IMR-90 (cell line): ENCODE measurements at regions not wholly inside any gene's neighbourhood (a gene's known extent, or its start where the extent isn't known, plus 50 kb on each side); places are given as distances from the start of the nearest gene placed in this dataset.

Source experiments
- ATAC-seq: fragments of 200-7000 bp; cut with Tn5 transposase; 2 replicates; pipeline ENCODE4 v1.9.1; 2020; ENCODE audit warnings: low read depth, mild to moderate bottlenecking, moderate library complexity
- BruUV-seq: library from RNA; stranded (reverse); fragments of 400-500 nt; replicated peaks from 2 replicates; lab custom pipeline; 2021; lab: Mats Ljungman, UMichigan
- CTCF ChIA-PET: fragments of 300-600 bp; formaldehyde crosslinking; extraction: SDS; loops from one replicate; lab custom pipeline; 2021; ENCODE audit warnings: antibody characterized with exemption; lab: Yijun Ruan, JAX
- POLR2A ChIA-PET: fragments of 300-600 bp; sonication (Branson Sonifier 250); formaldehyde crosslinking; loops from one replicate; lab custom pipeline; 2022; ENCODE audit warnings: antibody characterized with exemption; ENCODE audit not compliant: unreplicated experiment; lab: Charles Lee
- DNase-seq: peaks from one replicate; pipeline ENCODE4 v3.0.0; 2013
- H2AFZ ChIP-seq: replicated peaks from 2 replicates; pipeline ENCODE3; 2013; ENCODE audit warnings: low read length, mild to moderate bottlenecking; ENCODE audit not compliant: poor library complexity
- H2AK5ac ChIP-seq: 2 replicates; pipeline ENCODE4 v1.6.1; 2013; ENCODE audit warnings: low read depth, low read length, inconsistent platforms
- H2AK9ac ChIP-seq: replicated peaks from 2 replicates; pipeline ENCODE3; 2013; ENCODE audit warnings: mild to moderate bottlenecking, low read depth, low read length, moderate library complexity; ENCODE audit not compliant: poor library complexity
- H2BK120ac ChIP-seq: 2 replicates; pipeline ENCODE4 v1.6.1; 2013; ENCODE audit warnings: low read depth, low read length, inconsistent platforms
- H2BK15ac ChIP-seq: 3 replicates; pipeline ENCODE4 v1.6.1; 2013; ENCODE audit warnings: low read depth, low read length, inconsistent platforms
- H2BK20ac ChIP-seq: 2 replicates; pipeline ENCODE4 v1.6.1; 2013; ENCODE audit warnings: low read depth, mild to moderate bottlenecking, inconsistent platforms, low read length, moderate library complexity
- H2BK5ac ChIP-seq: 2 replicates; pipeline ENCODE4 v1.6.1; 2013; ENCODE audit warnings: mild to moderate bottlenecking, low read depth, low read length, inconsistent platforms; ENCODE audit not compliant: poor library complexity, severe bottlenecking
- H3K14ac ChIP-seq: replicated peaks from 2 replicates; pipeline ENCODE4 v1.6.1; 2013; ENCODE audit warnings: low read depth, low read length, inconsistent platforms
- H3K18ac ChIP-seq: 2 replicates; pipeline ENCODE4 v1.6.1; 2013; ENCODE audit warnings: low read depth, low read length, control low read depth
- H3K23ac ChIP-seq: 2 replicates; pipeline ENCODE4 v1.6.1; 2013; ENCODE audit warnings: low read depth, low read length, inconsistent platforms
- H3K27ac ChIP-seq: 2 replicates; pipeline ENCODE4 v1.5.1; 2013; ENCODE audit warnings: mild to moderate bottlenecking, control low read depth, low read length; ENCODE audit not compliant: insufficient read depth
- H3K27me3 ChIP-seq: 2 replicates; pipeline ENCODE4 v1.6.1; 2013; ENCODE audit warnings: low read length; ENCODE audit not compliant: control insufficient read depth, insufficient read depth
- H3K36me3 ChIP-seq: 2 replicates; pipeline ENCODE4 v1.6.1; 2013; ENCODE audit warnings: low read length, mixed read lengths; ENCODE audit not compliant: control insufficient read depth, insufficient read depth
- H3K4ac ChIP-seq: 2 replicates; pipeline ENCODE4 v1.6.1; 2013; ENCODE audit warnings: low read depth, low read length, inconsistent platforms
- H3K4me1 ChIP-seq: 2 replicates; pipeline ENCODE4 v1.6.1; 2013; ENCODE audit warnings: low read length, mixed read lengths; ENCODE audit not compliant: control insufficient read depth, insufficient read depth
- H3K4me2 ChIP-seq: 2 replicates; pipeline ENCODE4 v1.6.1; 2013; ENCODE audit warnings: low read depth, mild to moderate bottlenecking, control low read depth, low read length, moderate library complexity
- H3K4me3 ChIP-seq: 2 replicates; pipeline ENCODE4 v1.5.1; 2013; ENCODE audit warnings: low read depth, mild to moderate bottlenecking, control low read depth, low read length, moderate library complexity; ENCODE audit not compliant: insufficient read depth
- H3K56ac ChIP-seq: 2 replicates; pipeline ENCODE4 v1.6.1; 2013; ENCODE audit warnings: low read length, inconsistent platforms; ENCODE audit not compliant: insufficient read depth; ENCODE audit errors: extremely low read depth
- H3K79me1 ChIP-seq, 2 experiments: 2 replicates each; pipeline ENCODE4 v1.6.1; 2013; ENCODE audit warnings: low read length in 2 of 2, inconsistent platforms in 1 of 2, low read depth in 1 of 2
- H3K9ac ChIP-seq: 2 replicates; pipeline ENCODE4 v1.6.1; 2013; ENCODE audit warnings: low read depth, low read length, control low read depth
- H3K9me1 ChIP-seq: 2 replicates; pipeline ENCODE4 v1.6.1; 2013; ENCODE audit warnings: low read length, inconsistent platforms; ENCODE audit not compliant: insufficient read depth
- H3K9me3 ChIP-seq: 2 replicates; pipeline ENCODE4 v1.6.1; 2013; ENCODE audit warnings: low read length; ENCODE audit not compliant: control insufficient read depth, insufficient read depth
- H4K20me1 ChIP-seq: 2 replicates; pipeline ENCODE4 v1.6.1; 2013; ENCODE audit warnings: low read length, inconsistent platforms; ENCODE audit not compliant: insufficient read depth
- H4K5ac ChIP-seq: 2 replicates; pipeline ENCODE4 v1.6.1; 2013; ENCODE audit warnings: mild to moderate bottlenecking, low read depth, low read length, control low read depth
- H4K8ac ChIP-seq, 2 experiments: 2 replicates each; pipeline ENCODE4 v1.6.1; 2013; ENCODE audit warnings: low read depth in 2 of 2, low read length in 2 of 2, control low read depth in 1 of 2, inconsistent platforms in 1 of 2
- H4K91ac ChIP-seq: 2 replicates; pipeline ENCODE4 v1.6.1; 2013; ENCODE audit warnings: low read depth, low read length, inconsistent platforms; ENCODE audit not compliant: insufficient read depth
- BHLHE40 ChIP-seq: fragments of 150-350 bp; IDR thresholded peaks from 2 replicates; pipeline ENCODE4 v1.6.1; 2016; ENCODE audit warnings: mild to moderate bottlenecking, low read depth, low read length
- CEBPB ChIP-seq: IDR thresholded peaks from 2 replicates; pipeline ENCODE4 v1.6.1; 2012; ENCODE audit warnings: low read depth, low read length, improper control_type of control experiment
- CHD1 ChIP-seq: IDR thresholded peaks from 2 replicates; pipeline ENCODE4 v1.6.1; 2012; ENCODE audit warnings: low read depth, low read length, improper control_type of control experiment
- CTCF ChIP-seq: conservative IDR thresholded peaks from 2 replicates; pipeline ENCODE4 v1.5.1; 2012; ENCODE audit warnings: mild to moderate bottlenecking, low read depth, low read length, improper control_type of control experiment
- ELK1 ChIP-seq: fragments of 150-350 bp; IDR thresholded peaks from 2 replicates; pipeline ENCODE4 v1.6.1; 2016; ENCODE audit warnings: low read depth, mild to moderate bottlenecking, low read length, moderate library complexity, borderline replicate concordance
- FOS ChIP-seq: fragments of 150-350 bp; IDR thresholded peaks from 2 replicates; pipeline ENCODE4 v1.6.1; 2016; ENCODE audit warnings: low read depth, low read length
- MAFK ChIP-seq: IDR thresholded peaks from 2 replicates; pipeline ENCODE4 v1.6.1; 2012; ENCODE audit warnings: low read depth, low read length, improper control_type of control experiment
- MAZ ChIP-seq: IDR thresholded peaks from 2 replicates; pipeline ENCODE4 v1.6.1; 2012; ENCODE audit warnings: low read depth, mild to moderate bottlenecking, low read length, improper control_type of control experiment, moderate library complexity, borderline replicate concordance
- MXI1 ChIP-seq: IDR thresholded peaks from 2 replicates; pipeline ENCODE4 v1.6.1; 2012; ENCODE audit warnings: low read depth, mild to moderate bottlenecking, low read length, moderate library complexity, borderline replicate concordance
- NFE2L2 ChIP-seq: fragments of 150-350 bp; IDR thresholded peaks from 2 replicates; pipeline ENCODE4 v1.6.1; 2016; ENCODE audit warnings: low read depth, mild to moderate bottlenecking, low read length
- POLR2A ChIP-seq: IDR thresholded peaks from 2 replicates; pipeline ENCODE4 v1.6.1; 2012; ENCODE audit warnings: mild to moderate bottlenecking, low read depth, low read length
- RCOR1 ChIP-seq: IDR thresholded peaks from 2 replicates; pipeline ENCODE4 v1.6.1; 2012; ENCODE audit warnings: mild to moderate bottlenecking, low read length, improper control_type of control experiment; ENCODE audit not compliant: insufficient replicate concordance
- SMC3 ChIP-seq: fragments of 150-350 bp; IDR thresholded peaks from 2 replicates; pipeline ENCODE4 v1.6.1; 2016; ENCODE audit warnings: low read depth, mild to moderate bottlenecking, antibody characterized with exemption, low read length, moderate library complexity
- USF2 ChIP-seq: fragments of 150-350 bp; IDR thresholded peaks from 2 replicates; pipeline ENCODE4 v1.6.1; 2017; ENCODE audit warnings: mild to moderate bottlenecking, antibody characterized with exemption, low read length, low read depth
- dilution Hi-C: fragments of 300-500 bp; cut with HindIII; formaldehyde crosslinking; loops from one replicate; pipeline ENCODE4 v1.14.3; 2018; ENCODE audit warnings: low sequenced_read_pairs; ENCODE audit not compliant: unreplicated experiment
- in situ Hi-C: fragments of 300-500 bp; cut with MboI; formaldehyde crosslinking; loops from 3 replicates; pipeline ENCODE4 v1.14.3; 2019; ENCODE audit warnings: low sequenced_read_pairs, inconsistent platforms, mixed read lengths
- intact Hi-C: fragments of 100-400 bp; cut with micrococcal nuclease; formaldehyde crosslinking; loops from 2 replicates; pipeline ENCODE4 v1.10.0; 2022

- no peak overlapping the region for H3K27ac ChIP-seq
- no peak overlapping the region for H2AK9ac ChIP-seq
- POLR2A ChIA-PET, result no interaction called here
- ATAC-seq (no peak), DNase-seq (no peak)
- no peak for TF ChIP-seq MXI1
- no peak for TF ChIP-seq FOS
- no peak for TF ChIP-seq CTCF
- TF ChIP-seq CEBPB, result no peak
- TF ChIP-seq MAFK, result no peak
- no peak for TF ChIP-seq USF2
- TF ChIP-seq CHD1, result no peak
- TF ChIP-seq SMC3, result no peak
- TF ChIP-seq NFE2L2, result no peak
- TF ChIP-seq POLR2A, result no peak
- no peak for TF ChIP-seq ELK1
- no peak for TF ChIP-seq BHLHE40
- TF ChIP-seq MAZ, result no peak
- no peak for TF ChIP-seq RCOR1
- H3K4me2 ChIP-seq, result no peak overlapping the region
- H3K14ac ChIP-seq, result no peak overlapping the region
- no peak overlapping the region for H4K5ac ChIP-seq
- no peaks in the 10 kb centered on the region for H3K36me3 ChIP-seq
- no peak overlapping the region for H2AK5ac ChIP-seq
- no peak overlapping the region for H3K23ac ChIP-seq
- H2BK20ac ChIP-seq, result no peak overlapping the region
- dilution Hi-C loops, result no loop called here
- H3K4ac ChIP-seq, result no peak overlapping the region
- H4K91ac ChIP-seq, result no peak overlapping the region
- no peak overlapping the region for H2BK120ac ChIP-seq
- H4K20me1 ChIP-seq, result no peaks in the 10 kb centered on the region
- H2BK15ac ChIP-seq, result no peak overlapping the region
- H3K9ac ChIP-seq, result no peak overlapping the region
- H3K56ac ChIP-seq, result no peak overlapping the region
- in situ Hi-C loops, result no loop called here
- H3K79me1 ChIP-seq, result no peaks in the 10 kb centered on the region
- no peak overlapping the region for H3K18ac ChIP-seq
- BruUV-seq, result no TSS peak
- no peak overlapping the region for H2BK5ac ChIP-seq
- CTCF ChIA-PET, result no interaction called here
- H3K27me3 ChIP-seq, result no peaks in the 10 kb centered on the region
- no peaks in the 10 kb centered on the region for H3K9me1 ChIP-seq
- no peaks in the 10 kb centered on the region for H3K4me1 ChIP-seq
- H3K9me3 ChIP-seq, result peaks cover 13% of the 10 kb centered on the region
- no peak overlapping the region for H3K4me3 ChIP-seq
- no peak overlapping the region for H4K8ac ChIP-seq
- intact Hi-C loops, result no loop called here
- no peak overlapping the region for H2AFZ ChIP-seq
These were observed 753.2 kb downstream of the ARAP2 start for GRCh38 chr4:35491093-35491492.
